ENCODE measurements at regions not wholly inside any gene's neighbourhood (a gene's known extent, or its start where the extent isn't known, plus 50 kb on each side); places are given as distances from the start of the nearest gene placed in this dataset.

- TF ChIP-seq, protein P1, sequence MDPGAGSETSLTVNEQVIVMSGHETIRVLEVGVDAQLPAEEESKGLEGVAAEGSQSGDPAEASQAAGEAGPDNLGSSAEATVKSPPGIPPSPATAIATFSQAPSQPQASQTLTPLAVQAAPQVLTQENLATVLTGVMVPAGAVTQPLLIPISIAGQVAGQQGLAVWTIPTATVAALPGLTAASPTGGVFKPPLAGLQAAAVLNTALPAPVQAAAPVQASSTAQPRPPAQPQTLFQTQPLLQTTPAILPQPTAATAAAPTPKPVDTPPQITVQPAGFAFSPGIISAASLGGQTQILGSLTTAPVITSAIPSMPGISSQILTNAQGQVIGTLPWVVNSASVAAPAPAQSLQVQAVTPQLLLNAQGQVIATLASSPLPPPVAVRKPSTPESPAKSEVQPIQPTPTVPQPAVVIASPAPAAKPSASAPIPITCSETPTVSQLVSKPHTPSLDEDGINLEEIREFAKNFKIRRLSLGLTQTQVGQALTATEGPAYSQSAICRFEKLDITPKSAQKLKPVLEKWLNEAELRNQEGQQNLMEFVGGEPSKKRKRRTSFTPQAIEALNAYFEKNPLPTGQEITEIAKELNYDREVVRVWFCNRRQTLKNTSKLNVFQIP (CRISPR knock-in tag; IDR thresholded peaks at IDR 0.05; ENCODE audit: borderline replicate concordance, low read depth) = no peak
- TF ChIP-seq ZFP3 (CRISPR knock-in tag; IDR thresholded peaks at IDR 0.05) (no peak), SNAI2 (CRISPR knock-in tag; IDR thresholded peaks at IDR 0.05) (no peak), ZC3H10 (CRISPR knock-in tag; IDR thresholded peaks at IDR 0.05) (no peak), ISL1 (CRISPR knock-in tag; IDR thresholded peaks at IDR 0.05) (no peak), BACH2 (CRISPR knock-in tag; IDR thresholded peaks at IDR 0.05; ENCODE audit: borderline replicate concordance) (no peak), ZFP30 (CRISPR knock-in tag; IDR thresholded peaks at IDR 0.05) (no peak), RARB (CRISPR knock-in tag; IDR thresholded peaks at IDR 0.05) (no peak), ARNTL (CRISPR knock-in tag; IDR thresholded peaks at IDR 0.05; ENCODE audit: borderline replicate concordance, low read depth) (no peak), GLIS3 (CRISPR knock-in tag; IDR thresholded peaks at IDR 0.05) (no peak), PPARA (CRISPR knock-in tag; IDR thresholded peaks at IDR 0.05; ENCODE audit: borderline replicate concordance) (no peak), CSRNP3 (CRISPR knock-in tag; IDR thresholded peaks at IDR 0.05) (no peak), ZNF565 (CRISPR knock-in tag; conservative IDR thresholded peaks at IDR 0.05; ENCODE audit: low read depth) (no peak), OSR1 (CRISPR knock-in tag; IDR thresholded peaks at IDR 0.05) (no peak)
- no peak for ATAC-seq
These were observed 556.6 kb upstream of the CDH4 start for GRCh38 chr20:60695226-60696000.

GRCh38 chr20:60697252-60697651 is 554.8 kb upstream of the CDH4 start:
- no peak for ATAC-seq
- TF ChIP-seq, protein P1 (CRISPR knock-in tag; IDR thresholded peaks at IDR 0.05; ENCODE audit: borderline replicate concordance, low read depth) = no peak
- TF ChIP-seq GLIS3 (CRISPR knock-in tag; IDR thresholded peaks at IDR 0.05) (no peak), TCF4 (CRISPR knock-in tag; IDR thresholded peaks at IDR 0.05; ENCODE audit: borderline replicate concordance) (no peak), ARNTL (CRISPR knock-in tag; IDR thresholded peaks at IDR 0.05; ENCODE audit: borderline replicate concordance, low read depth) (no peak), TSHZ2 (CRISPR knock-in tag; IDR thresholded peaks at IDR 0.05) (no peak), RARB (CRISPR knock-in tag; IDR thresholded peaks at IDR 0.05) (no peak), ZFP3 (CRISPR knock-in tag; IDR thresholded peaks at IDR 0.05) (no peak), ZNF70 (CRISPR knock-in tag; IDR thresholded peaks at IDR 0.05) (no peak), BACH2 (CRISPR knock-in tag; IDR thresholded peaks at IDR 0.05; ENCODE audit: borderline replicate concordance) (no peak), SNAI2 (CRISPR knock-in tag; IDR thresholded peaks at IDR 0.05) (no peak), CSDC2 (CRISPR knock-in tag; IDR thresholded peaks at IDR 0.05) (no peak), CSRNP3 (CRISPR knock-in tag; IDR thresholded peaks at IDR 0.05) (no peak), ZNF8 (CRISPR knock-in tag; IDR thresholded peaks at IDR 0.05) (no peak), CREB5 (CRISPR knock-in tag; IDR thresholded peaks at IDR 0.05; ENCODE audit: low read depth) (no peak), ZNF565 (CRISPR knock-in tag; conservative IDR thresholded peaks at IDR 0.05; ENCODE audit: low read depth) (no peak), ZC3H10 (CRISPR knock-in tag; IDR thresholded peaks at IDR 0.05) (no peak), ISL1 (CRISPR knock-in tag; IDR thresholded peaks at IDR 0.05) (no peak), ZFP30 (CRISPR knock-in tag; IDR thresholded peaks at IDR 0.05) (no peak), ESRRG (CRISPR knock-in tag; IDR thresholded peaks at IDR 0.05) (no peak), PPARA (CRISPR knock-in tag; IDR thresholded peaks at IDR 0.05; ENCODE audit: borderline replicate concordance) (no peak)
